ENCODE measurements at regions not wholly inside any gene's neighbourhood (a gene's known extent, or its start where the extent isn't known, plus 50 kb on each side); places are given as distances from the start of the nearest gene placed in this dataset.
"Not testable (repeated sequence)": the region's sequence is repeated elsewhere in the genome, so short reads cannot be mapped to it uniquely, and the experiment has no call there.

GRCh38 chr11:49442669-49443068 lies 234.3 kb upstream of the FOLH1 start:
- no peaks in the 10 kb centered on the region for H3K27me3 ChIP-seq (ENCODE audit: insufficient read depth, low read length)
- CTCF ChIA-PET (ENCODE audit: partially characterized antibody), result no interaction called here
- POLR2A ChIA-PET (ENCODE audit: partially characterized antibody), result no interaction called here
- H3K4me3 ChIP-seq (ENCODE audit: low read length in 2 of 2), result no peak overlapping the region
- H3K4me1 ChIP-seq (ENCODE audit: insufficient read depth, low read length), result no peaks in the 10 kb centered on the region
- Mint-ChIP-seq H3K4me1 (no peaks in the 10 kb centered on the region), H3K27ac (no peak overlapping the region), H3K36me3 (no peaks in the 10 kb centered on the region), H3K9me3 (peaks cover 0 to 19% (median 6%) of the 10 kb centered on the region in 8 donors), H3K27me3 (peaks cover 0 to 2% of the 10 kb centered on the region in 2 donors), H3K4me3 (no peak overlapping the region)
- intact Hi-C loops (cut with micrococcal nuclease), result no loop called here
- H3K27ac ChIP-seq (ENCODE audit: low read depth, low read length), result no peak overlapping the region
- DNase-seq, result no peak
- no peaks in the 10 kb centered on the region for H3K9me3 ChIP-seq (ENCODE audit: control insufficient read depth in 1 of 2, low read length in 2 of 2)
- no peaks in the 10 kb centered on the region for H3K36me3 ChIP-seq (ENCODE audit: insufficient read depth, low read length)

- H3K27me3 ChIP-seq (ENCODE audit: insufficient read depth, low read length); H3K36me3 ChIP-seq (ENCODE audit: insufficient read depth, low read length); H3K36me3 Mint-ChIP-seq; DNase-seq; H3K4me3 ChIP-seq (ENCODE audit: low read length in 2 of 2); H3K9me3 ChIP-seq (ENCODE audit: control insufficient read depth in 1 of 2, low read length in 2 of 2); CTCF ChIA-PET (ENCODE audit: partially characterized antibody); H3K4me1 ChIP-seq (ENCODE audit: insufficient read depth, low read length); H3K27ac ChIP-seq (ENCODE audit: low read depth, low read length); intact Hi-C loops (cut with micrococcal nuclease); H3K4me1 Mint-ChIP-seq; POLR2A ChIA-PET (ENCODE audit: partially characterized antibody); H3K27me3 Mint-ChIP-seq; H3K27ac Mint-ChIP-seq; H3K4me3 Mint-ChIP-seq: not testable (repeated sequence)
- peaks cover 0 to 13% (median 1%) of the 10 kb centered on the region in 8 donors for H3K9me3 Mint-ChIP-seq
These were observed 231.5 kb upstream of the FOLH1 start for GRCh38 chr11:49439901-49440300.

GRCh38 chr11:49434308-49434707 lies 225.9 kb upstream of the FOLH1 start:
- H3K4me1 ChIP-seq (ENCODE audit: insufficient read depth, low read length); H3K36me3 Mint-ChIP-seq; H3K27ac ChIP-seq (ENCODE audit: low read depth, low read length); H3K4me3 Mint-ChIP-seq; POLR2A ChIA-PET (ENCODE audit: partially characterized antibody); CTCF ChIA-PET (ENCODE audit: partially characterized antibody); H3K27me3 ChIP-seq (ENCODE audit: insufficient read depth, low read length); H3K27me3 Mint-ChIP-seq; H3K4me1 Mint-ChIP-seq; DNase-seq; H3K27ac Mint-ChIP-seq; intact Hi-C loops (cut with micrococcal nuclease); H3K9me3 ChIP-seq (ENCODE audit: control insufficient read depth in 1 of 2, low read length in 2 of 2); H3K36me3 ChIP-seq (ENCODE audit: insufficient read depth, low read length); H3K4me3 ChIP-seq (ENCODE audit: low read length in 2 of 2): not testable (repeated sequence)
- H3K9me3 Mint-ChIP-seq, result peaks cover 0 to 11% (median 4%) of the 10 kb centered on the region in 8 donors

GRCh38 chr11:49432242-49432848 lies 223.9 kb upstream of the FOLH1 start:
- no peak overlapping the region for H3K4me3 Mint-ChIP-seq
- DNase-seq, result no peak
- H3K9me3 Mint-ChIP-seq, result peaks cover 0 to 18% (median 4%) of the 10 kb centered on the region in 8 donors
- no peaks in the 10 kb centered on the region for H3K27me3 Mint-ChIP-seq
- no peak overlapping the region for H3K27ac Mint-ChIP-seq
- POLR2A ChIA-PET (ENCODE audit: partially characterized antibody), result no interaction called here
- intact Hi-C loops (cut with micrococcal nuclease), result no loop called here
- no peaks in the 10 kb centered on the region for H3K4me1 Mint-ChIP-seq
- no peaks in the 10 kb centered on the region for H3K4me1 ChIP-seq (ENCODE audit: insufficient read depth, low read length)
- H3K27me3 ChIP-seq (ENCODE audit: insufficient read depth, low read length), result no peaks in the 10 kb centered on the region
- H3K36me3 Mint-ChIP-seq, result no peaks in the 10 kb centered on the region
- no peaks in the 10 kb centered on the region for H3K9me3 ChIP-seq (ENCODE audit: control insufficient read depth in 1 of 2, low read length in 2 of 2)
- CTCF ChIA-PET (ENCODE audit: partially characterized antibody), result no interaction called here
- no peak overlapping the region for H3K4me3 ChIP-seq (ENCODE audit: low read length in 2 of 2)
- no peak overlapping the region for H3K27ac ChIP-seq (ENCODE audit: low read depth, low read length)
- H3K36me3 ChIP-seq (ENCODE audit: insufficient read depth, low read length), result no peaks in the 10 kb centered on the region

GRCh38 chr11:49424136-49424535 lies 215.7 kb upstream of the FOLH1 start:
- ChIA-PET POLR2A (ENCODE audit: partially characterized antibody) (no interaction called here), CTCF (ENCODE audit: partially characterized antibody) (no interaction called here)
- Histone ChIP-seq H3K36me3 (ENCODE audit: insufficient read depth, low read length) (no peaks in the 10 kb centered on the region), H3K4me1 (ENCODE audit: insufficient read depth, low read length) (no peaks in the 10 kb centered on the region), H3K4me3 (ENCODE audit: low read length in 2 of 2) (no peak overlapping the region), H3K9me3 (ENCODE audit: control insufficient read depth in 1 of 2, low read length in 2 of 2) (no peaks in the 10 kb centered on the region), H3K27ac (ENCODE audit: low read depth, low read length) (no peak overlapping the region), H3K27me3 (ENCODE audit: insufficient read depth, low read length) (no peaks in the 10 kb centered on the region)
- no peak overlapping the region for H3K27ac Mint-ChIP-seq
- DNase-seq, result no peak
- H3K27me3 Mint-ChIP-seq, result no peaks in the 10 kb centered on the region
- no peak overlapping the region for H3K4me3 Mint-ChIP-seq
- H3K36me3 Mint-ChIP-seq, result no peaks in the 10 kb centered on the region
- intact Hi-C loops (cut with micrococcal nuclease), result loop anchor here (10.0 kb wide), 1 partner anchor 59 kb away; no protein-coding TSS in a partner anchor
- H3K9me3 Mint-ChIP-seq, result peaks cover 0 to 7% (median 4%) of the 10 kb centered on the region in 8 donors
- no peaks in the 10 kb centered on the region for H3K4me1 Mint-ChIP-seq

GRCh38 chr11:49418877-49419276 lies 210.5 kb upstream of the FOLH1 start:
- intact Hi-C loops (cut with micrococcal nuclease); H3K9me3 Mint-ChIP-seq; H3K36me3 Mint-ChIP-seq; H3K9me3 ChIP-seq (ENCODE audit: control insufficient read depth in 1 of 2, low read length in 2 of 2); H3K4me3 ChIP-seq (ENCODE audit: low read length in 2 of 2); DNase-seq; H3K27me3 Mint-ChIP-seq; H3K4me3 Mint-ChIP-seq; CTCF ChIA-PET (ENCODE audit: partially characterized antibody); H3K27ac Mint-ChIP-seq; POLR2A ChIA-PET (ENCODE audit: partially characterized antibody); H3K4me1 ChIP-seq (ENCODE audit: insufficient read depth, low read length); H3K27ac ChIP-seq (ENCODE audit: low read depth, low read length); H3K4me1 Mint-ChIP-seq; H3K36me3 ChIP-seq (ENCODE audit: insufficient read depth, low read length); H3K27me3 ChIP-seq (ENCODE audit: insufficient read depth, low read length): not testable (repeated sequence)

GRCh38 chr11:49405743-49406142 lies 197.3 kb upstream of the FOLH1 start:
- no peak for DNase-seq

GRCh38 chr11:49395789-49396188 lies 187.4 kb upstream of the FOLH1 start:
- H3K4me3 ChIP-seq (ENCODE audit: low read length in 2 of 2); H3K36me3 ChIP-seq (ENCODE audit: insufficient read depth, low read length); H3K36me3 Mint-ChIP-seq; intact Hi-C loops (cut with micrococcal nuclease); H3K27me3 ChIP-seq (ENCODE audit: insufficient read depth, low read length); H3K27ac Mint-ChIP-seq; DNase-seq; CTCF ChIA-PET (ENCODE audit: partially characterized antibody); H3K27ac ChIP-seq (ENCODE audit: low read depth, low read length); POLR2A ChIA-PET (ENCODE audit: partially characterized antibody); H3K9me3 ChIP-seq (ENCODE audit: control insufficient read depth in 1 of 2, low read length in 2 of 2); H3K27me3 Mint-ChIP-seq; H3K4me1 ChIP-seq (ENCODE audit: insufficient read depth, low read length); H3K4me1 Mint-ChIP-seq; H3K4me3 Mint-ChIP-seq: not testable (repeated sequence)
- H3K9me3 Mint-ChIP-seq, result peaks cover 0 to 12% (median 4%) of the 10 kb centered on the region in 8 donors

More at GRCh38 chr11:49405743-49406142, 197.3 kb upstream of the FOLH1 start:
- Histone ChIP-seq H3K4me1 (ENCODE audit: insufficient read depth, low read length) (no peaks in the 10 kb centered on the region), H3K9me3 (ENCODE audit: control insufficient read depth in 1 of 2, low read length in 2 of 2) (no peaks in the 10 kb centered on the region), H3K36me3 (ENCODE audit: insufficient read depth, low read length) (no peaks in the 10 kb centered on the region), H3K27ac (ENCODE audit: low read depth, low read length) (no peak overlapping the region), H3K27me3 (ENCODE audit: insufficient read depth, low read length) (no peaks in the 10 kb centered on the region), H3K4me3 (ENCODE audit: low read length in 2 of 2) (no peak overlapping the region)
- Mint-ChIP-seq H3K36me3 (no peaks in the 10 kb centered on the region), H3K27me3 (peaks cover 0 to 2% of the 10 kb centered on the region in 2 donors), H3K27ac (no peak overlapping the region), H3K4me3 (no peak overlapping the region), H3K4me1 (no peaks in the 10 kb centered on the region), H3K9me3 (peaks cover 0 to 4% (median 2%) of the 10 kb centered on the region in 8 donors)
- ChIA-PET POLR2A (ENCODE audit: partially characterized antibody) (no interaction called here), CTCF (ENCODE audit: partially characterized antibody) (no interaction called here)
- intact Hi-C loops (cut with micrococcal nuclease), result no loop called here

Measured in CD4-positive, alpha-beta memory T cell (primary cell).